Stimulated activated CD4-positive, alpha-beta T cell treated with anti-CD3 and anti-CD28 coated beads, Interleukin-1b, Interleukin-23, amount 100 ng/mL, for 48 hours (primary cell): ENCODE measurements at regions not wholly inside any gene's neighbourhood (a gene's known extent, or its start where the extent isn't known, plus 50 kb on each side); places are given as distances from the start of the nearest gene placed in this dataset.
"Not testable (repeated sequence)": the region's sequence is repeated elsewhere in the genome, so short reads cannot be mapped to it uniquely, and the experiment has no call there.

ENCODE experiments used
- DNase-seq: peaks from one replicate; pipeline ENCODE4 v3.0.0-alpha.2; 2020

DNA sequence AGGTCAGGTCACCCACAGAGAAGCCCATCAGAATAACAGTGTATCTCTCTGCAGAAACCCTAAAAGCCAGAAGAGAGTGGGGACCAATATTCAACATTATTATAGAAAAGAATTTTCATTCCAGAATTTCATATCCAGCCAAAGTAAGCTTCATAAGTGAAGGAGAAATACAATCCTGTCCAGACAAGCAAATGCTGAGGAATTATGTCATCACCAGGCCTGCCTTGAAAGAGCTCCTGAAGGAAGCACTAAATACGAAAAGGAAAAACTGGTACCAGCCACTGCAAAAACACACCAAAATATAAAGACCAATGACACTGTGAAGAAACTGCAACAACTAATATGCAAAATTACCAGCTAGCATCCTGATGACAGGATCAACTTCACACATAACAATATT is 260.0 kb upstream of the KYNU start:
- no peak for DNase-seq

DNA sequence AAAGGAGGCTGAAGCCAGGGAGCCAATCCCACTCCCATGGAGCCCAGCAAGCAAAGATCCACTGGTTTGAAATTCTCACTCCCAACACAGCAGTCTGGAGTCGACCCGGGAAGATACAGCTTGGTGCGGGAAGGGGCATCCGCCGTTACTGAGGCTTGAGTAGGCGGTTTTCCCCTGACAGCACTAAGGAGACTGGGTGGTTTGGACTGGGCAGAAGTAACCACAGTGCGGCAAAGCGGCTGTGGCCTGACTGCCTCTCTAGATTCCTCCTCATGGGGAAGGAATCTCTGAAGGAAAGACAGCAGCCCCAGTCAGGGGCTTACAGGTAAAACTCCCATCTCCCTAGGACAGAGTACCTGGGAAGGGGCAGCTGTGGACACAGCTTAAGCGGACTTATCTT is 261.6 kb upstream of the KYNU start:
- no peak for DNase-seq

DNA sequence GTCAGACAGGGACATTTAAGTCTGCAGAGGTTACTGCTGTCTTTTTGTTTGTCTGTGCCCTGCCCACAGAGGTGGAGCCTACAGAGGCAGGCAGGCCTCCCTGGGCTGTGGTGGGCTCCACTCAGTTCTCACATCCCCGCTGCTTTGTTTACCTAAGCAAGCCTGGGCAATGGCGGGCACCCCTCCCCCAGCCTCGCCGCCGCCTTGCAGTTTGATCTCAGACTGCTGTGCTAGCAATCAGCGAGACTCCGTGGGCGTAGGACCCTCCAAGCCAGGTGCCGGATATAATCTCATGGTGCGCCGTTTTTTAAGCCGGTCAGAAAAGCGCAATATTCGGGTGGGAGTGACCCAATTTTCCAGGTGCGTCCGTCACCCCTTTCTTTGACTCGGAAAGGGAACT is 264.3 kb upstream of the KYNU start:
- not testable (repeated sequence) for DNase-seq

DNA sequence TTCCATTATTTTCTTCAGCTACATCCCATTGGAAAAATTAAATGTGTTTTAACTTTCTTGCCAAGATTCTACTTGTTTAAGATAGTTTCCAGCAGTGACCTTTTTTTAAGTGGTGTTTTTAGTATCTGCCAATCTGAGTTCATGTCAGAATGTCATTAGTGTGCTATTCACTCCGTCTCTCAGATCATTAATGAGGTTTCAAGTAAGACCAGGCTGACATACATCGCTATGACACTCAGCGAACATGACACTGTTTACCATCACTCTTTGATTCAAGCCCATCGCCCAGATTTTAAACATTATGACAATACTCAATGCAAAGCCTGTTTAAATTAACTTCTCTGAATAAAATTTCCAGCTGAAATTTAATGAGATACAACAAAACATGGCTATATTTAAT is 272.0 kb upstream of the KYNU start:
- DNase-seq = no peak

DNA sequence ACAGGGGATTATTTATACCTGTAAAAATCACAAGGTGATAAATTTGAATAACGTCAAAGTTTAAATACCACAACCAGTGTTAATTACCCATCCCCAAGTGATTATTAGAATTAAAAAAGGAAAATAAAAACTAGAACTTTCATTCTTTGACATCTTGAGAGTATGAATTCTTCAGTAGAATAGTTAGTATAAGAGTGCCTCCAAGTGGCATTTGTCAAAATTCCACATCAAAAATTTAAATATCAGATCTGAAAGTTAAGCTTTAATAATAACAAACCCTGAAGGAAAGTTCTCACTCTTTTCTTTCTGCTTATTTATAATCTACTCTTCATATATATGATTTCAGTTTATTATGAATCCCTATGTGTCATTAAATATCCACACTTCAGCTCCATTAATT is 273.7 kb upstream of the KYNU start:
- no peak for DNase-seq

DNA sequence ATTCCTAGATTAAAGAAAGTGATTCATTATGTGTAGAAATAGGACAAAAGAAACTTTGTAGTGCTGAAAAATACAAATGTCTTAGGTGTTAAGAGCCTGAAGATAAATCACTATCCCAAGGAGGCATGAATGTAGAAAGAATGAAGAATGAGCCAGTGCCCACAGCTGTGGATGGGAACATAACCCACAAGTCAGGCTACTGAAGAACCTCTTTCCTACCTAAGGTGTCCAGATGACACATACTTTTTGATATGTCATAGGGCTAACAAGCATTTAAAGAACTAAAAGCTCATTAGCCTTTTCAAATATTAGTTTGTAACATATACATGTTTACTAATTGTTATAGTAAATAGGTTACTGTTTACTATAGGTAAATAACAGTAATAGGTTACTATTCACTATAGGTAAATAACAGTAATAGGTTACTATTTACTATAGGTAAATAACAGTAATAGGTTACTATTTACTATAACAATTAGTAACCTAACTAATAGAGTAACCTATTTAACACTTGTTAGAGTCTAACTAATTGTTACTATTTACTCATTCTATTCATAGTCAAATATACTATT is 275.0 kb upstream of the KYNU start:
- DNase-seq = no peak

DNA sequence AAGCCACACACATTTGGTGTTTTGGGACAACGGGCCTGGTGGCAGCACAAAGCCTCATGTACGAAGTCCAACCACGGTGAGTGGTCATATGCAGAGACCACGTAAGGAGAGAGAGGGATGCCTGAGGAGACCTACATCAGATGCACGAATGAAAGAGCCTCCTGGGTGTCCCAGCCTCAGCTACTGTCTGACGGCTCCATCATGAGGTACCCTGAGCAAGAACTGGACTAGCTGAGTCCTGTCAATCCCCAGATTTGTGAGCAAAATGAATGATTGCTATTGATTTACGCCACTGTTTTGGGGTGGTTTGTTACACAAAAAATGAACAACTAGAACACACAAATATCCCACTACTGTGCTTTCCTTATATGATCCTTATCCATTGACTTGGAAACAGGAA is 275.7 kb upstream of the KYNU start:
- no peak for DNase-seq

DNA sequence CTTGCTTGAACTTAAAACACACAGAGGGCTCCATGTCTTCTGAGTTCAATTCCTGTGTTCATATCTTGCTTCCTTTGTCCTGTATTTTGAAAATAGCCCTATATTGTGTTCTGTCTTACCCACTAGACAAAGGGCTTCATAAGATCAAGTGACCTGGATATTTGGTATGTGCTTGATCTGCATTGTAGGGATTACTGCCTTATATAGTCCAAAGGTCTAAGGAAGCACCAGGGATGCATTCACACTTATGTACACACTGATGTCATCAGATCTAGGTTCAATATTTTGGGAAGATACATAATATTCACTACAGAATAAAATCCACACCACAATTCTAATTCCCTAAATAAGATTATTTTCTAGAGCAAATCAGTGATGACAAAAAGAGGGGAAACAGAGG is 278.0 kb upstream of the KYNU start:
- DNase-seq = no peak

DNA sequence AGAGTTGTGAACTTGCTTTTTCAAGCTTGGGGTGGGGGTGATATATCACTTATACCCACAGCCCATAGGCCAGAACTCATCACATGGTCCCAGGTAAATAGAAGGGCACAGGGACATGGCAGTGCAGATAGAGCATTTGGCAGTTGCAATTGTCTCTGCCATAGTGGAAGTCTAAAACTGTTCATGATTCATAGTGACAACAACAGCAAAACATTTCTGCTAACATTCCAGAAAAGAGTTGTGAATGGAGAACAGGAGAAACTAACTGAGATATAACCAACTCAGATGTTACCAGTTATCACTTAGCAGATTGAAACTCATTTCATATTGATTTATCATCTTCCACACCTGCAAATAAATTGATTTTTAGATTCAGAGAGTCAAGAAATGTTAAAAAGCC is 278.6 kb upstream of the KYNU start:
- DNase-seq = no peak

DNA sequence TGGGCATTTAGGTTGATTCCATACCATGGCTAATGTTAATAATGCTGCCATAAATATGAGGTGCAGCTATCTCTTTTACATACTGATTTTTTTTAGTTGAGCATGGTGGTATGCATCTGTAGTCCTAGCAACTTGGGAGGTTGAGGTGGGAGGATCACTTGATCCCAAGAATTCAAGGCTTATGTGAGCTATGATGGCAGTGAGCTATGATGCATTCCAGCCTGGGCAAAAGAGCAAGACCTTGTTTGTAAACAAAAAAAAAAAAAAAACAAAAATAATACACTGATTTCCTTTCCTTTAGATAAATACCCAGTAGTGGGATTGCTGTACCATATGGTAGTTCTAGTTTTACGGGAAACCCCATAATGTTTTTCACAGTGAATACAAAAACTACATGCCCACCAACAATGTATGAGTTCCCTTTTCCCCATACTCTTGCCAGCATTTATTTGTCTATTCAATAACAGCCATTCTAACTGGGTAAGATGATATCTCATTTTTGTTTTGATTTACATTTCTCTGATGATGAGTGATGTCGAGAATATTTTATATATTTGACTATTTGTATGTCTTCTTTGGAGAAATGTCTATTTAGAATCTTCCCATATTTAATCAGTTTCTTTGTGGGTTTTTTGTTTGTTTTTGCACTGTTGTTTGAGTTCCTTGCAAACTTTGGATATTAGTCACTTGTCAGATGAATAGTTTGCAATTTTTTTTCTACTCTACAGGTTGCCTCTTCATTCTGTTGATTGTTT is 281.0 kb upstream of the KYNU start:
- DNase-seq = no peak

DNA sequence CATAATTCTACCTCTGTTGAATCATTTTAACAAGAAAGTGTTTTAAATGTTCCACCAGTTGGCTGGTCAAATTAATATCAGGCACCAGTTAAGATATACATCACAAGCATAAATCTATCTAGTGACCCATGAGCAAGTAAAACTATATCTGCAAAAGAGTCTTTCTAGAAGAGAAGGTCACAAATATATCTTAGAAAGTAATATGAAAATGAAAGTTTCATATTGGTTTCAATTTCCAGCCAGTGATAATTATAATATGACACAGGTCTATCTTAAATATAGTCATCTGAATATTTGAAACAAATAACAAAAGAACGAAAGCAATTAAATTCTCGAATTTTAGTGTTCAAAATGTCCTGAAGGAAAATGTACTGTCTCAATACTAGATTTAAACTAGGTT is 282.5 kb upstream of the KYNU start:
- no peak for DNase-seq

DNA sequence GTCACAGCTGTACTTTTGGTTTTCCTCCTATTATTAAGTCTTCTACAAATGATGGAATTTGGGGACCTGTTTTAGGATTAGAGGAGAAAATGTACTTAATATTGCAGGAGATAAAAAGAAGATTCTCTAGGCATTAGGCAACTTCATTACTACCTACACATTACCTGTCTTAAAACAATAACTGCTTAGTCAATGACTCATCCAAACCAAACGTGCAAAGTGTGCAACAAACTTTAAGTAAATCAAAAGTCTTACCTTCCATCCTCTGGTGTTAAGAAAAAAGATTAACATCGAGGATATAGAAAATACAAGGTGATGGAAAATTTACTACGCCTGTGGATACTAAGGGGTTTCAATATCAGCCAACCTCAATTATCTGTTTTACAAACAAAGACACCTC is 285.3 kb upstream of the KYNU start:
- DNase-seq = no peak

DNA sequence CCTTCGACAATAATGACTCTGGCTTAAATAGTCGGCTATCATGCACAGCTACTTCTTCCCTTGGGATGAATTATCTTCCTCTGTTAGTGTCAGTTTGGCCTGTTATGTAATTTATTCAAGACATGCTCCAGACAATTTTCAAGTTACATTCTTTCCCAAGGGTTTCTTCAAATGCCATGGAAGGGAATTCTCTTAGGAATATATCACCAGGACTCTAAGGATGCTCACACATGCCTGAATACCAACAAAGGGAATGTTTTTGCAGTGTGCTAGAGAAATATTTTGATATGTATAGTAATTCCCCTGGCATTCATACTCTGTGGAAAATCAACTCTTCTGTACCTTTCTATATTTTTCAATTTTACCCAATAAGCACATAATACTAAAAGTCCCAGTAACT is 286.0 kb upstream of the KYNU start:
- DNase-seq = no peak

DNA sequence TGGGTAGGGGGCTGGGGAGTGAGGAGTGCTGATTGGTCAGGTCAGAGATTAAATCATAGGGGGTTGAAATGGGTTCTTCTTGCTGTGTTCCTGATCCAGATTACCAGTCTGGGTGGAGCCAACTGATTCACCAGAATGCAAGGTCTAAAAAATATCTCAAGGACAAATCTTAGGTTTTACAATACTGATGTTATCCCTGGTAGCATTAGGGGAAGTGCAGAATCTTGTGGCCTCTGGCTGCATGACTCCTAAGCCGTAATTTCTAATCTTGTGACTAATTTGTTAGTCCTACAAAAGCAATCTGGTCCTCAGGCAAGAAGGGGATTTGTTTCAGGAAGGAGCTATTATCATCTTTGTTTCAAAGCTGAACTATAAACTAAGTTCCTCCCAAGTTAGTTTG is 289.2 kb upstream of the KYNU start:
- DNase-seq = no peak

DNA sequence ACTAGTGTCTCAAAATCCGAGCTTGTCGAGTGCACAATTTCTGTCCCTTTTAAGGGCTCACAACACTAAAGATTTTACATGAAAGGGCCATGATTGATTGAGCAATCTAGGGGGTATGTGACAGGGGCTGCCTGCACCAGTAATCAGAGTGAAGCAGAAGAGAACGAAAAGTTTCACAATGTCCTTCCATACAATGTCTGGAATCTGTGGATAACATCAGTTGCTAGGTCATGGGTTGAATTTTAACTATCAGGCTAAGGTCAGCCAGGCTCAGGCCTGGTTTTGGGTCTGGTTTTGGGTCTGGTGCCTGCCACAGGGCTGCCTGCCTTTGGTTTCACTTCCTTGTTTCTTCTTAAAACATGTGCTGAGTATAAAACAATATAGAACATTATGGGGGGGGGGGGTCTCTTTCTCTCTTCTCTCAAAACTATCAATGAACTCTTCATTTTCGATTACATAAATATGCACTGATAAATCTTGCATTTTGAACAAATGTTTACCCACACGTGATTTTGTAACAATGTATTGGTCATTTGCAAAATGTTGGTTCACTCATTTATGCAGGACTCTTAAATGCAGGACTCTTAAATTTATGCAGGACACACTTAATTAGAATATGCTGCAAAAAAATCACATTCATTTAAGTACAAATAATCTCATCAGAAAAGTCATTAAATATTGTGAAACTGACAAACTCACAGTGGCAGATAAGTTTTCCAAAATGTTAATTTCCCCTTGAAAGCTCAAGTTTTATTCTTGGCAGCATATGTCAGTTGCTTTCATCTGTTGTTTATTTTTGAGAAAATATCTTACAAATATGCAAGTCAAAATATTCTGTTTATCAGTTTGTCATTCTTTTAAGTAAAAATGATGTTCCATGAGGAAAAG is 290.5 kb upstream of the KYNU start:
- DNase-seq = no peak

DNA sequence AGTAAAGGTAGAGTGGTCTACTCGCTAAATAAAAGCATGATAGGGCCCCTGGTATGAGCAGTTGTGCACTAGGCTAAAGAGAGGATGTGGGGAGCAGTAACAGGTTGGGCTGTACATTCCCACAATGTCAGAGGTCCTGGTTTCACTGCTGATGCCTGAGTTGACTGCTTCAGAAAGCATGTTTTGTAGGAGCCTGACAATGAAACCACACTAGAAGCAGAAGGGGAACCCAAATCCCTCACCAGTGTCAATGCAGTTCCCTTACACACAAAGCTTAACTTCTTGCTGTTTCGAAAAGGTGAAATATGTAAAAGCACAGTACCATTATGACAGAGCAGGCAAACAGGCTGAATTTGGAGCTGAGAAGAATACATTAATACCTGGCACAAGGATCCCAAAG is 291.7 kb upstream of the KYNU start:
- no peak for DNase-seq

DNA sequence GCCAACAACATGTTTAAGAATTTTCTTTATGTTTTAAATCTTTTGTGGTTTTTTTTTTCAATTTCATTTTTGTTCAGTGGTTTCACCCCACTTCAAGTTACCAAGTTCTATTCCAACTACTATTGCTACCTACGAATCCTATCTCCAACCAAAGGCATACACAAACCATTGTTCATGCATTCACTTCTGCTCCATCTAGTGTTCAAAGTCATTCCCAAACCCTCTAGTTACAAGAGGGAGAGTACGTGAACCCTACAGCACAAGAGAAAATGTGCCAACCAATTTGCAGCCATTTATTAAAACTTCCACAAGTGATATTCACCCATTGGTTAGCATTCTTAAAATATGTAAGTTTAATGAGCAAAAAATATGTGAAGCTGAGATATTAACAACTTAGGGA is 295.1 kb upstream of the KYNU start:
- no peak for DNase-seq

DNA sequence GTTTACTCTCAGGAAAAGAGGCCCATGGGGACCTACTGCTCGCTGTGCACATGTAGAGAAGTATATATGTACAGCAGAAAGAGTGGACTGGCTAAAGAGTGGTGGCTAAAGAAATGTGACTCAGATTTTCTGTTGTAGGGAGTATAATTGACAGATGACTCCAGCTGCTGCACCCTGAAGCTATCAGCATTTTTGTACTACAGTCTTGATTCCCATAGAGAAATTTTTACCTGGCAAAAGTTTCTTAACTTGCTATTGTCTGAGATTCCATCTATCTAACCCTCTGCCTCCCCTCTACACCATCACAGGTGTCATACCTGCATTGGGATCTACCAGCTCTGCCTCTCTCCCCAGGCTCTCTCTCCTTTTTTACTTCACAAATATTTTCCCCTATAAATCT is 296.0 kb upstream of the KYNU start:
- DNase-seq = no peak

DNA sequence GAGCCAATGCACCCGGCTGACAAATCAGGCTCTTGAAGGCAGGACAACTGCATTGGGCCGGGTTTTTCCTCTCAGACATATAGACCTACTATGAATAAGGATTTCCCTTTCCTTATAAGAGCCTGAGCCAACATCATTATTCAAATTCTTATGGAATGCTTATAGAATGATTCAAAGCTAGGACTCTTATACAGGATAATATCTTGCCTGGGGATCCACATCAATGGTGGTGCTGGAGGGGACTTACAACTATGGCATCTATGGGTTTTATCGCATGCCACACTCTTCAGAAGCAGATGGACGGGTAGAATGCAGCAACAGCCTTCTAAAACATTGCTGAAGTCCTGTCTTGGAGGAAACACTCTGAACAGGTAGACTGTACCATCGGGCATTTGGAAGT is 296.8 kb upstream of the KYNU start:
- no peak for DNase-seq

DNA sequence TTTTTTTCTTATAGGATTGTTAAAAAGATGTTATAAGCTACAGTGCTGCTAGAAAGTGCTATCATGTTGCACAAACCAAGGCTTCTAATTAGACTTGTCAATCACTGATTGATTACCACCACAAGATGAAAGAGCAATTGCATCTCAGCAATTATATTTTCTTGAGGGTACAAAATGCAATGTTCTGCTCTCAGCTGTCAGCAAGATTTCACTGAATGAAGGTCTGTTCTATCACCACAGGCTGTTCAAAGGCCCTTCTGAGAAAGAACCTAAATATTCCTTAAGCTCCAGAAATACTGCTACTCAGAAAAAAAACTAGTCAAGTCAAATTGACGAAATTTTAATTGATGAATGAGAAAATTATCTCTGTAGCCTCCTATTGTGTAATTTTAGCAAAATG is 301.9 kb upstream of the KYNU start:
- no peak for DNase-seq

DNA sequence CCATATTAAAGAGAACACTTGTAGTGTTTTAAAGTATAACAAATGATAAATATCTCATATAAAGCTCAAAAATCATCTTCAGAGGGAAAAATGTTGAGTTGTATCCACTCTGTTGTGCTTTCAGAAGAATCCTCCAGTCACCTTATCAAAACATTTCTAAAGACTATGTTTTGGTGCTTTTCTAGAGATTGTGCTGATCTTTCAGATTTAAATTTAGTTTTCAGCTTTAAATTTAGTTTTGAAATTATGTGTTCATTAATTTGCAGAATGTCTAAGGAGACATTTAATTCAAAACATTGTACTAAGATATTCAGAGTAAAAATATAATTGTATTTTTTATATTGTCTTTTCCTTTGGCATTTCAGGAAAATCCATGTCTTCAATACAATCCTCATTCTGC is 303.1 kb upstream of the KYNU start:
- no peak for DNase-seq

DNA sequence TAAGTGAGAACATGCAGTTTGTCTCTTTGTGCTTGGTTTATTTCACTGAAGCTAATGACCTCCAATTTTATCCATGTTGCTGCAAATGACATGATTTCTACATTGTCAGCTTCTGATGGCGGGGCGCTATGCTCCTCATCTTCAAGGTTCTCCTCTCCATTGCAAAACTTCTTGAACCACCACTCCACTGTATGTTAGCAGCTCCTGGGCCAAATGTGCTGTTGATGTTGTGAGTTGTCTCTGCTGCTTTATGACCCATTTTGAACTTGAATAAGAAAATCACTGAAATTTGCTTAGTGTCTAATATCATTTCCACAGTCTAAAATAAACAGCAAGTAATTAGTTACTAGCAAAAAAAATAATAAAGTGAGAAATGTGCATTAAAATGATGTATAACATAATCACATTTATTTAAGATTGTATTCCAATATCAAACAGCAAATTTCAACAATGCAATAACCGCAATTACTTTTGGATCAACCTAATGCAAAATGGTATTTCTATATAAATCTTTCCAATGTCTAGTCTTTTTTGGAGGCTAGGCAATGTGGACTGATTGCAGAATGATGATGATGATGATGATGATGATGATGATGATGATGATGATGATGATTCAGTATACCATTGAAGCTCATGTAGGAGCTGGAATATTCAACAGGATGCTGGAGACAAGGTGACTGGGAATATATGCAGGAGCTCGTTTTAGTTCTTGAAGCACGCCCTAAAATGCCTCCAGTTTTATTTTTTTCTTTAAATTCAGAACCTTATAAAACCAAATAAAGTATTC is 304.9 kb upstream of the KYNU start:
- DNase-seq = no peak

DNA sequence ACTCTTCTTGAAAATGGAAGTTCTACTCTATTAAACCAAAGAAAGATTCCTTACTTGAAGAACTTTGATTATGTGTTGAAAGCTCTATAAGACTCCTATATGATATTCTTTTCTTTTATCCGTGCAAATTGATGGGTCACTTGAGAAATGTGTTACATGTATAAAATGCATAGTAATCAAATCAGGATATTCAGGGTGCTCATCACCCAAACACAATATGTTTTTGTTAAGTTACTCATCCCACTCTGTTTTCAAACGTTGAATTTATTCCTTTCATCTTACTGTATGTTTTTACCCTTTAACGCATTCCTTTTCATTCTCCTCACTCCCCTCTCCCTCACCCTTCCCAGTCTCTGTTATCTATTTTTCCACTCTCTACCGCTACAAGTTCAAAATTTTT is 305.5 kb upstream of the KYNU start:
- no peak for DNase-seq
